H1 (cell line): ENCODE measurements at regions not wholly inside any gene's neighbourhood (a gene's known extent, or its start where the extent isn't known, plus 50 kb on each side); places are given as distances from the start of the nearest gene placed in this dataset.

ENCODE experiments used
- CTCF ChIA-PET: fragments of 300-600 bp; sonication (Branson Sonifier 250); formaldehyde crosslinking; loops from one replicate; lab custom pipeline; 2021; ENCODE audit not compliant: partially characterized antibody; lab: Charles Lee
- POLR2A ChIA-PET: fragments of 300-600 bp; sonication (Branson Sonifier 250); formaldehyde crosslinking; loops from one replicate; lab custom pipeline; 2021; ENCODE audit warnings: inconsistent platforms; ENCODE audit not compliant: partially characterized antibody; lab: Charles Lee
- DNase-seq, 2 experiments: peaks; one replicate each; pipeline versions ENCODE4 v3.0.0 to v3.0.0-alpha.2; 2010 to 2022; ENCODE audit warnings: low spot score in 2 of 2, low read depth in 1 of 2, mixed read lengths in 1 of 2
- FAIRE-seq: peaks from 2 replicates; lab custom pipeline; 2011; peaks lifted over from hg19 to GRCh38; lab: Jason Lieb, UNC
- H2AFZ ChIP-seq: 2 replicates; pipeline ENCODE4 v1.8.1; 2012; ENCODE audit warnings: low read length, inconsistent platforms
- H2AK5ac ChIP-seq: 2 replicates; pipeline ENCODE4 v1.6.1; 2013; ENCODE audit warnings: low read depth, low read length
- H2BK120ac ChIP-seq: replicated peaks from 2 replicates; pipeline ENCODE3; 2013; ENCODE audit warnings: low read depth, low read length, inconsistent platforms
- H2BK12ac ChIP-seq: 2 replicates; pipeline ENCODE4 v1.6.1; 2013; ENCODE audit warnings: low read depth, low read length
- H2BK15ac ChIP-seq: 2 replicates; pipeline ENCODE4 v1.6.1; 2013; ENCODE audit warnings: low read length
- H2BK20ac ChIP-seq: 2 replicates; pipeline ENCODE4 v1.6.1; 2013; ENCODE audit warnings: low read length
- H2BK5ac ChIP-seq: 2 replicates; pipeline ENCODE4 v1.6.1; 2013; ENCODE audit warnings: low read depth, low read length
- H3K14ac ChIP-seq: 2 replicates; pipeline ENCODE4 v1.6.1; 2013; ENCODE audit warnings: inconsistent platforms; ENCODE audit not compliant: insufficient read length
- H3K18ac ChIP-seq: 2 replicates; pipeline ENCODE4 v1.6.1; 2013; ENCODE audit warnings: low read length; ENCODE audit errors: extremely low read depth
- H3K23ac ChIP-seq: 2 replicates; pipeline ENCODE4 v1.6.1; 2013; ENCODE audit warnings: inconsistent platforms; ENCODE audit not compliant: insufficient read length
- H3K23me2 ChIP-seq: 2 replicates; pipeline ENCODE4 v1.6.1; 2013; ENCODE audit warnings: low read depth, low read length
- H3K27ac ChIP-seq: 2 replicates; pipeline ENCODE4 v1.6.1; 2011; ENCODE audit warnings: low read depth, low read length, inconsistent platforms
- H3K27me3 ChIP-seq, 4 experiments: replicated peaks in 1 of 4; 1 replicate in 1 of 4; 2 replicates in 3 of 4; pipeline versions ENCODE4 v1.6.1 to v1.8.1; 2011 to 2013; ENCODE audit warnings: low read length in 3 of 4, mild to moderate bottlenecking in 3 of 4, inconsistent platforms in 2 of 4, mixed read lengths in 2 of 4, moderate library complexity in 1 of 4; ENCODE audit not compliant: control insufficient read depth in 3 of 4, insufficient read depth in 3 of 4; ENCODE audit errors: extremely low read depth in 1 of 4
- H3K36me3 ChIP-seq, 4 experiments: 2 replicates each; pipeline versions ENCODE4 v1.6.1 to v1.8.1; 2011 to 2013; ENCODE audit warnings: mild to moderate bottlenecking in 4 of 4, low read length in 3 of 4, moderate library complexity in 2 of 4, control low read depth in 1 of 4, inconsistent platforms in 1 of 4; ENCODE audit not compliant: insufficient read depth in 4 of 4, control insufficient read depth in 2 of 4
- H3K4ac ChIP-seq: replicated peaks from 2 replicates; pipeline ENCODE3; 2013; ENCODE audit warnings: low read length, low read depth, mixed read lengths, inconsistent platforms; ENCODE audit not compliant: insufficient read length
- H3K4me1 ChIP-seq, 4 experiments: replicated peaks in 1 of 4; 1 replicate in 1 of 4; 2 replicates in 3 of 4; pipeline versions ENCODE4 v1.6.1 to v1.8.1; 2011 to 2013; ENCODE audit warnings: low read length in 3 of 4, inconsistent platforms in 2 of 4, mixed read lengths in 1 of 4; ENCODE audit not compliant: insufficient read depth in 4 of 4, control insufficient read depth in 3 of 4
- H3K4me2 ChIP-seq, 2 experiments: 2 replicates each; pipeline versions ENCODE4 v1.6.1 to v1.8.1; 2011 to 2013; ENCODE audit warnings: low read depth in 2 of 2, low read length in 2 of 2, control low read depth in 1 of 2, inconsistent platforms in 1 of 2, mild to moderate bottlenecking in 1 of 2; ENCODE audit not compliant: insufficient read depth in 1 of 2
- H3K4me3 ChIP-seq, 4 experiments: fragments of 200-600, 300-600 bp in 1 of 4; sonication (generic), shearing (Covaris generic), sonication (Bioruptor Twin) in 1 of 4; 2 replicates each; pipeline versions ENCODE4 v1.5.1 to v1.8.1; 2011 to 2016; ENCODE audit warnings: low read length in 4 of 4, low read depth in 3 of 4, control low read depth in 2 of 4, inconsistent platforms in 2 of 4, mild to moderate bottlenecking in 2 of 4, mixed read lengths in 1 of 4, moderate library complexity in 1 of 4; ENCODE audit not compliant: insufficient read depth in 2 of 4; ENCODE audit errors: extremely low read depth in 1 of 4
- H3K56ac ChIP-seq: replicated peaks from 2 replicates; pipeline ENCODE3; 2013; ENCODE audit warnings: low read depth, mild to moderate bottlenecking, mixed read lengths, low read length, inconsistent platforms; ENCODE audit not compliant: insufficient read length
- H3K79me1 ChIP-seq: 2 replicates; pipeline ENCODE4 v1.6.1; 2013; ENCODE audit warnings: low read depth, low read length, control low read depth
- H3K79me2 ChIP-seq, 2 experiments: 2 replicates each; pipeline versions ENCODE4 v1.6.1 to v1.8.1; 2012 to 2013; ENCODE audit warnings: low read length in 2 of 2, mild to moderate bottlenecking in 2 of 2, inconsistent platforms in 1 of 2; ENCODE audit not compliant: insufficient read depth in 2 of 2, control insufficient read depth in 1 of 2
- H3K9ac ChIP-seq, 4 experiments: replicated peaks in 1 of 4; 1 replicate in 1 of 4; 2 replicates in 3 of 4; pipeline versions ENCODE4 v1.6.1 to v1.8.1; 2011 to 2013; ENCODE audit warnings: low read depth in 3 of 4, low read length in 3 of 4, control low read depth in 2 of 4, mild to moderate bottlenecking in 2 of 4, moderate library complexity in 2 of 4, inconsistent platforms in 1 of 4; ENCODE audit errors: extremely low read depth in 1 of 4
- H3K9me3 ChIP-seq, 2 experiments: 2 replicates each; pipeline versions ENCODE4 v1.6.1 to v1.8.1; 2012 to 2013; ENCODE audit warnings: mild to moderate bottlenecking in 2 of 2, moderate library complexity in 2 of 2, control low read depth in 1 of 2, inconsistent platforms in 1 of 2, low read depth in 1 of 2, low read length in 1 of 2, mixed read lengths in 1 of 2; ENCODE audit not compliant: insufficient read depth in 2 of 2
- H4K20me1 ChIP-seq, 2 experiments: replicated peaks in 1 of 2; 2 replicates each; pipeline versions ENCODE3 to v1.8.1; 2011 to 2013; ENCODE audit warnings: inconsistent platforms in 2 of 2, low read length in 2 of 2, mild to moderate bottlenecking in 1 of 2; ENCODE audit not compliant: insufficient read depth in 2 of 2, control insufficient read depth in 1 of 2
- H4K5ac ChIP-seq: 2 replicates; pipeline ENCODE4 v1.6.1; 2013; ENCODE audit warnings: low read length, low read depth, mixed read lengths, inconsistent platforms; ENCODE audit not compliant: insufficient read length
- H4K8ac ChIP-seq: 2 replicates; pipeline ENCODE4 v1.8.0; 2013; ENCODE audit warnings: mild to moderate bottlenecking, moderate library complexity, low read length, inconsistent platforms; ENCODE audit not compliant: insufficient read depth; ENCODE audit errors: extremely low read depth
- H4K91ac ChIP-seq: replicated peaks from 2 replicates; pipeline ENCODE3; 2013; ENCODE audit warnings: low read length, mixed read lengths, inconsistent platforms; ENCODE audit not compliant: insufficient read length
- KDM1A ChIP-seq: fragments of 200-600, 300-600 bp; sonication (generic); IDR thresholded peaks from 2 replicates; pipeline ENCODE4 v1.7.1; 2016; ENCODE audit warnings: mild to moderate bottlenecking, low read length, borderline replicate concordance
- POLR2A ChIP-seq, 2 experiments: IDR thresholded peaks; 1 replicate in 1 of 2; 2 replicates in 1 of 2; pipeline ENCODE4 v1.6.1; 2011; ENCODE audit warnings: low read depth in 2 of 2, low read length in 2 of 2, mild to moderate bottlenecking in 2 of 2; ENCODE audit errors: control extremely low read depth in 1 of 2
- SRF ChIP-seq: IDR thresholded peaks from 2 replicates; pipeline ENCODE4 v1.6.1; 2011; ENCODE audit warnings: mild to moderate bottlenecking, low read depth, low read length, moderate library complexity
- TEAD4 ChIP-seq: IDR thresholded peaks from 2 replicates; pipeline ENCODE4 v1.6.1; 2012; ENCODE audit warnings: low read depth, low read length, inconsistent platforms, mixed read lengths
- WGBS, 2 experiments: shearing (Covaris generic) in 1 of 2; methylation state at CpG; one replicate each; pipeline versions ENCODE4 v1.1.6 to v1.1.7; 2013 to 2015; ENCODE audit warnings: low lambda C conversion rate in 2 of 2, mixed read lengths in 2 of 2, inconsistent platforms in 1 of 2, low coverage in 1 of 2, missing lambda C conversion rate in 1 of 2; ENCODE audit not compliant: insufficient replicate concordance in 2 of 2, insufficient coverage in 1 of 2, insufficient read length in 1 of 2; ENCODE audit errors: extremely low coverage in 1 of 2, missing lambda C conversion rate in 1 of 2; 5-methylcytosine and 5-hydroxymethylcytosine counted together

DNA sequence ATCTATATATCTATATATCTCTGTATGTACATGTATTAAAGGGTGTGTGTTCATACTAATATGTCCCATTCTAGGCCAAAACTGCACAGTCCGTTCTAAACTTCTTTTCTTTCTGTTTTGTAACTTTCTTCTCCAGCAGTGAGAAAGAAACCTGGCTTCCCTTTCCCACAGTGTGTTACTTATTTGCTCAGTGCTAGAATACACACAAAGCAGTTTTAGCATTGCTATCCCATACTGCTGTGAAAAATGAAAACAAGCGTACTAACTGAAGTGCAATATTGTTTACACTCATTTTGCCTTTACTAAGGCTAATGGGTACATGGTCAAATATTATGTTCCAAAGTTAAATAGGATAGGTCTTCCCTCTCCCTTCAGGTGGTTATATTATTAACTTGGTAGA is 163.9 kb downstream of the LEPR start:
- no peak overlapping the region for H3K56ac ChIP-seq
- H3K4ac ChIP-seq = no peak overlapping the region
- H3K27ac ChIP-seq = no peak overlapping the region
- no peak overlapping the region for H3K4me2 ChIP-seq
- FAIRE-seq (no peak), DNase-seq (no peak)
- H3K23me2 ChIP-seq = no peaks in the 10 kb centered on the region
- no peak overlapping the region for H2BK20ac ChIP-seq
- no peaks in the 10 kb centered on the region for H3K36me3 ChIP-seq
- CTCF ChIA-PET = interaction anchor here (3.2 kb wide), 1 partner anchor 10 kb away, joined by 7 read pairs; no protein-coding TSS in a partner anchor
- H4K91ac ChIP-seq = no peak overlapping the region
- H3K4me1 ChIP-seq = no peaks in the 10 kb centered on the region
- no peak for TF ChIP-seq POLR2A (IDR thresholded peaks at IDR 0.05; ENCODE audit: control extremely low read depth in 1 of 2, low read depth in 2 of 2, low read length in 2 of 2)
- TF ChIP-seq SRF = no peak
- no peak for TF ChIP-seq KDM1A
- TF ChIP-seq TEAD4 = no peak
- no peak overlapping the region for H2BK5ac ChIP-seq
- no peak overlapping the region for H3K23ac ChIP-seq
- no peaks in the 10 kb centered on the region for H4K20me1 ChIP-seq
- POLR2A ChIA-PET = no interaction called here
- H2BK120ac ChIP-seq = no peak overlapping the region
- 87% methylated on average over 2 of the region's 2 CpGs; no CpG with 5 or more reads in 1 of the 2 experiments for WGBS, 2 experiments
- H3K14ac ChIP-seq = no peak overlapping the region
- no peak overlapping the region for H4K8ac ChIP-seq
- no peak overlapping the region for H2BK15ac ChIP-seq
- no peak overlapping the region for H3K4me3 ChIP-seq
- no peaks in the 10 kb centered on the region for H3K79me1 ChIP-seq
- no peak overlapping the region for H2BK12ac ChIP-seq
- H3K9ac ChIP-seq = no peak overlapping the region
- H3K79me2 ChIP-seq = no peaks in the 10 kb centered on the region
- H3K27me3 ChIP-seq = no peaks in the 10 kb centered on the region
- no peaks in the 10 kb centered on the region for H3K9me3 ChIP-seq
- H2AFZ ChIP-seq = no peak overlapping the region
- no peak overlapping the region for H3K18ac ChIP-seq
- no peak overlapping the region for H2AK5ac ChIP-seq
- H4K5ac ChIP-seq = no peak overlapping the region
